HepG2 (cell line): ENCODE measurements at regions not wholly inside any gene's neighbourhood (a gene's known extent, or its start where the extent isn't known, plus 50 kb on each side); places are given as distances from the start of the nearest gene placed in this dataset.

ENCODE experiments used
- ATAC-seq: fragments of 200-7000 bp; cut with Tn5 transposase; 3 replicates; pipeline ENCODE4 v1.9.1; 2020; ENCODE audit warnings: mild to moderate bottlenecking, moderate library complexity
- BruUV-seq: library from RNA; stranded (reverse); fragments of 400-500 nt; replicated peaks from 2 replicates; lab custom pipeline; 2021; lab: Mats Ljungman, UMichigan
- CTCF ChIA-PET: fragments of 300-600 bp; formaldehyde crosslinking; extraction: SDS; loops from one replicate; lab custom pipeline; 2021; ENCODE audit warnings: low total read pairs, inconsistent platforms, low intra/inter-chr PET ratio; lab: Yijun Ruan, JAX
- POLR2A ChIA-PET: fragments of 350-600 bp; sonication (Branson Sonifier 250); formaldehyde crosslinking; loops from one replicate; lab custom pipeline; 2020; ENCODE audit warnings: antibody characterized with exemption, inconsistent platforms; lab: Yijun Ruan, JAX
- DNase-seq: peaks from one replicate; pipeline ENCODE4 v3.0.0-alpha.2; 2015; ENCODE audit warnings: low spot score
- FAIRE-seq: peaks from 3 replicates; lab custom pipeline; 2011; peaks lifted over from hg19 to GRCh38; lab: Jason Lieb, UNC
- H2AFZ ChIP-seq: one replicate; pipeline ENCODE4 v1.6.1; 2011; ENCODE audit warnings: low read length, inconsistent platforms
- H3K27ac ChIP-seq: fragments of 300-600 bp; 3 replicates; pipeline ENCODE4 v1.8.0; 2011; ENCODE audit warnings: mixed run types, mild to moderate bottlenecking, mixed read lengths, low read length, inconsistent platforms; ENCODE audit not compliant: insufficient read depth; ENCODE audit errors: extremely low read length
- H3K27me3 ChIP-seq, 2 experiments: fragments of 200-600 bp in 1 of 2; 2 replicates in 1 of 2; 3 replicates in 1 of 2; pipeline versions ENCODE4 v1.6.0 to v1.8.0; 2011; ENCODE audit warnings: low read length in 2 of 2, mild to moderate bottlenecking in 2 of 2, moderate library complexity in 2 of 2, inconsistent platforms in 1 of 2; ENCODE audit not compliant: insufficient read depth in 2 of 2, control insufficient read depth in 1 of 2
- H3K36me3 ChIP-seq, 2 experiments: fragments of 200-600 bp in 1 of 2; replicated peaks in 1 of 2; 2 replicates in 1 of 2; 3 replicates in 1 of 2; pipeline versions ENCODE4 v1.5.1 to v1.8.0; 2011; ENCODE audit warnings: low read length in 2 of 2, inconsistent platforms in 1 of 2; ENCODE audit not compliant: insufficient read depth in 2 of 2, control insufficient read depth in 1 of 2
- H3K4me1 ChIP-seq: 2 replicates; pipeline ENCODE4 v1.5.1; 2012; ENCODE audit warnings: low read length, inconsistent platforms; ENCODE audit not compliant: insufficient read depth
- H3K4me2 ChIP-seq: 2 replicates; pipeline ENCODE4 v1.6.0; 2011; ENCODE audit warnings: low read depth, low read length, inconsistent platforms
- H3K4me3 ChIP-seq, 3 experiments: fragments of 200-600 bp in 1 of 3; sonication (generic), shearing (Covaris generic) in 1 of 3; replicated peaks in 1 of 3; 2 replicates each; pipeline ENCODE4 v1.5.1; 2011 to 2016; ENCODE audit warnings: low read length in 3 of 3, inconsistent platforms in 2 of 3, low read depth in 2 of 3, mild to moderate bottlenecking in 2 of 3, control low read depth in 1 of 3, mixed read lengths in 1 of 3; ENCODE audit not compliant: insufficient read depth in 1 of 3
- H3K79me2 ChIP-seq: one replicate; pipeline ENCODE4 v1.6.1; 2011; ENCODE audit warnings: low read length, inconsistent platforms; ENCODE audit not compliant: insufficient read depth
- H3K9ac ChIP-seq: 2 replicates; pipeline ENCODE4 v1.6.0; 2011; ENCODE audit warnings: mild to moderate bottlenecking, low read depth, low read length, inconsistent platforms; ENCODE audit not compliant: insufficient read depth
- H3K9me3 ChIP-seq: 2 replicates; pipeline ENCODE4 v1.5.1; 2012; ENCODE audit warnings: mild to moderate bottlenecking, low read length
- H4K20me1 ChIP-seq: 2 replicates; pipeline ENCODE4 v1.6.0; 2011; ENCODE audit warnings: inconsistent platforms, mild to moderate bottlenecking, low read length, moderate library complexity; ENCODE audit not compliant: insufficient read depth
- ARID2 ChIP-seq: sonication (generic); formaldehyde crosslinking; IDR thresholded peaks from 2 replicates; pipeline ENCODE4 v1.8.1; 2022; ENCODE audit warnings: mild to moderate bottlenecking, missing genetic modification reagents, borderline replicate concordance
- GPN1 ChIP-seq: sonication (generic); formaldehyde crosslinking; IDR thresholded peaks from 2 replicates; pipeline ENCODE4 v1.5.1; 2020; ENCODE audit warnings: missing genetic modification reagents, borderline replicate concordance
- MTA3 ChIP-seq: sonication (generic); formaldehyde crosslinking; IDR thresholded peaks from 2 replicates; pipeline ENCODE4 v1.4.0; 2020; ENCODE audit warnings: missing genetic modification reagents
- TCF7 ChIP-seq: sonication (generic); IDR thresholded peaks from 2 replicates; pipeline ENCODE4 v1.6.1; 2016; ENCODE audit warnings: antibody characterized with exemption, low read depth
- ZNF225 ChIP-seq: sonication (generic); formaldehyde crosslinking; IDR thresholded peaks from 2 replicates; pipeline ENCODE4 v1.4.0; 2020; ENCODE audit warnings: mild to moderate bottlenecking, missing genetic modification reagents
- ZNF883 ChIP-seq: sonication (generic); formaldehyde crosslinking; IDR thresholded peaks from 2 replicates; pipeline ENCODE4 v1.5.1; 2020; ENCODE audit warnings: mild to moderate bottlenecking, missing genetic modification reagents; ENCODE audit errors: not compliant biosample characterization
- ZZZ3 ChIP-seq: sonication (generic); formaldehyde crosslinking; IDR thresholded peaks from 2 replicates; pipeline ENCODE4 v1.4.0; 2020; ENCODE audit warnings: missing genetic modification reagents, mild to moderate bottlenecking, borderline replicate concordance
- WGBS: methylation state at CpG from one replicate; pipeline ENCODE4 v1.1.6; 2017; ENCODE audit warnings: low lambda C conversion rate; 5-methylcytosine and 5-hydroxymethylcytosine counted together
- in situ Hi-C: cut with HindIII; loops from 2 replicates; pipeline ENCODE4 v1.10.0; 2017; ENCODE audit warnings: low pct_unique_long_range_greater_than_20kb; ENCODE audit not compliant: extremely low pct_ligation_motif_present
- intact Hi-C: fragments of 100-400 bp; cut with micrococcal nuclease; formaldehyde crosslinking; loops from one replicate; pipeline ENCODE4 v1.10.0; 2022; ENCODE audit not compliant: unreplicated experiment
- TF ChIP-seq, protein P1 (sequence below): sonication (generic); formaldehyde crosslinking; IDR thresholded peaks from 2 replicates; pipeline ENCODE4 v1.5.1; 2020; ENCODE audit warnings: mild to moderate bottlenecking, missing genetic modification reagents, moderate library complexity
- TF ChIP-seq, protein P2 (sequence below): IDR thresholded peaks from 2 replicates; pipeline ENCODE4 v1.6.1; 2012; ENCODE audit warnings: inconsistent platforms

DNA sequence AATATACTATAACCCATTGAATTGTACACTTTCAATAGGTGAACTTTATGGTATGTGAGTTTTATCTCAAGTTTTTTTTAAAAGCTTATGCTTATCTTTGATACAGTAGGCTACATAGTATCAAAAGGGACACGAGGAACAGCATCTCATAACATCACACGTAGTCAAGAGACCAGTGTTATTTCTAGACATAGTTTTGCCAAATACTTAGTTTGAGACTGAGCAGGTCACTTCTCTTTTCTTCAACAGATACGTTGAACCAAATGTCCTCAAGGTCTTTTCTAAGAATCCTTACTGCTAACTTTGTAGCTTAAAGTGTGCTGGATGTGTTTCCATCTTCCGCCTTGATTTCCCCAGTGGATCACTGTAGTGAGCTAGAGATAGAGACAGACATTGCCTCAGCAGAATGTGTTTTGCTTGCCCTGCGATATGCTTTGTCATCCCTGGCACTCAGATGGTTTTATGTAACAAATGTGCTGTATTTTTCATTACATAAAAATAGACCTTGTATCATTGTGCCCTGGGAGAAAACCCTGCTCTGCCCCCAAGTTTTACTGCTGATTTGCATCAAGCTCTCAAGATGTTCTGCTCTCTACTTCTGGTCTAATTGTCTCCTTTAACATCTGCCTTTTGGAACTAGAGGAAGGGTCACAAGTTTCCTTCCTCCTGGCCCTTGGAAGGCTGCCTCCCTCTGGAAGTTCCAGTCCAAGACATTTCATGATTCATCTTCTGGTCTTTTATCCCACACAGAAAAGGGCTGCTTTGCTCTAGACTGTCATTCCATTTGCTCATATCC lies 426.4 kb upstream of the RGMA start:
- TF ChIP-seq MTA3 (CRISPR knock-in tag) (no peak), ARID2 (CRISPR knock-in tag) (no peak), ZNF883 (CRISPR knock-in tag) (no peak), ZZZ3 (CRISPR knock-in tag) (no peak), GPN1 (CRISPR knock-in tag) (no peak), TCF7 (no peak), ZNF225 (CRISPR knock-in tag) (no peak)
- TF ChIP-seq, protein P1, sequence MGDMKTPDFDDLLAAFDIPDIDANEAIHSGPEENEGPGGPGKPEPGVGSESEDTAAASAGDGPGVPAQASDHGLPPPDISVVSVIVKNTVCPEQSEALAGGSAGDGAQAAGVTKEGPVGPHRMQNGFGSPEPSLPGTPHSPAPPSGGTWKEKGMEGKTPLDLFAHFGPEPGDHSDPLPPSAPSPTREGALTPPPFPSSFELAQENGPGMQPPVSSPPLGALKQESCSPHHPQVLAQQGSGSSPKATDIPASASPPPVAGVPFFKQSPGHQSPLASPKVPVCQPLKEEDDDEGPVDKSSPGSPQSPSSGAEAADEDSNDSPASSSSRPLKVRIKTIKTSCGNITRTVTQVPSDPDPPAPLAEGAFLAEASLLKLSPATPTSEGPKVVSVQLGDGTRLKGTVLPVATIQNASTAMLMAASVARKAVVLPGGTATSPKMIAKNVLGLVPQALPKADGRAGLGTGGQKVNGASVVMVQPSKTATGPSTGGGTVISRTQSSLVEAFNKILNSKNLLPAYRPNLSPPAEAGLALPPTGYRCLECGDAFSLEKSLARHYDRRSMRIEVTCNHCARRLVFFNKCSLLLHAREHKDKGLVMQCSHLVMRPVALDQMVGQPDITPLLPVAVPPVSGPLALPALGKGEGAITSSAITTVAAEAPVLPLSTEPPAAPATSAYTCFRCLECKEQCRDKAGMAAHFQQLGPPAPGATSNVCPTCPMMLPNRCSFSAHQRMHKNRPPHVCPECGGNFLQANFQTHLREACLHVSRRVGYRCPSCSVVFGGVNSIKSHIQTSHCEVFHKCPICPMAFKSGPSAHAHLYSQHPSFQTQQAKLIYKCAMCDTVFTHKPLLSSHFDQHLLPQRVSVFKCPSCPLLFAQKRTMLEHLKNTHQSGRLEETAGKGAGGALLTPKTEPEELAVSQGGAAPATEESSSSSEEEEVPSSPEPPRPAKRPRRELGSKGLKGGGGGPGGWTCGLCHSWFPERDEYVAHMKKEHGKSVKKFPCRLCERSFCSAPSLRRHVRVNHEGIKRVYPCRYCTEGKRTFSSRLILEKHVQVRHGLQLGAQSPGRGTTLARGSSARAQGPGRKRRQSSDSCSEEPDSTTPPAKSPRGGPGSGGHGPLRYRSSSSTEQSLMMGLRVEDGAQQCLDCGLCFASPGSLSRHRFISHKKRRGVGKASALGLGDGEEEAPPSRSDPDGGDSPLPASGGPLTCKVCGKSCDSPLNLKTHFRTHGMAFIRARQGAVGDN (CRISPR knock-in tag): no peak
- TF ChIP-seq, protein P2, sequence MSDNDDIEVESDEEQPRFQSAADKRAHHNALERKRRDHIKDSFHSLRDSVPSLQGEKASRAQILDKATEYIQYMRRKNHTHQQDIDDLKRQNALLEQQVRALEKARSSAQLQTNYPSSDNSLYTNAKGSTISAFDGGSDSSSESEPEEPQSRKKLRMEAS: no peak
- no peaks in the 10 kb centered on the region for H3K9me3 ChIP-seq
- H4K20me1 ChIP-seq: no peaks in the 10 kb centered on the region
- H3K4me2 ChIP-seq: no peak overlapping the region
- no peaks in the 10 kb centered on the region for H3K27me3 ChIP-seq
- DNase-seq (no peak), FAIRE-seq (no peak), ATAC-seq (no peak)
- 1% methylated on average over 5 of the region's 5 CpGs for WGBS
- no peaks in the 10 kb centered on the region for H3K79me2 ChIP-seq
- no peak overlapping the region for H2AFZ ChIP-seq
- BruUV-seq: no TSS peak
- no peaks in the 10 kb centered on the region for H3K4me1 ChIP-seq
- no peaks in the 10 kb centered on the region for H3K36me3 ChIP-seq
- no peak overlapping the region for H3K27ac ChIP-seq
- ChIA-PET CTCF (no interaction called here), POLR2A (no interaction called here)
- in situ Hi-C loops: no loop called here
- intact Hi-C loops: no loop called here
- H3K9ac ChIP-seq: no peak overlapping the region
- no peak overlapping the region for H3K4me3 ChIP-seq
